ENCODE measurements at regions not wholly inside any gene's neighbourhood (a gene's known extent, or its start where the extent isn't known, plus 50 kb on each side); places are given as distances from the start of the nearest gene placed in this dataset.

DNA sequence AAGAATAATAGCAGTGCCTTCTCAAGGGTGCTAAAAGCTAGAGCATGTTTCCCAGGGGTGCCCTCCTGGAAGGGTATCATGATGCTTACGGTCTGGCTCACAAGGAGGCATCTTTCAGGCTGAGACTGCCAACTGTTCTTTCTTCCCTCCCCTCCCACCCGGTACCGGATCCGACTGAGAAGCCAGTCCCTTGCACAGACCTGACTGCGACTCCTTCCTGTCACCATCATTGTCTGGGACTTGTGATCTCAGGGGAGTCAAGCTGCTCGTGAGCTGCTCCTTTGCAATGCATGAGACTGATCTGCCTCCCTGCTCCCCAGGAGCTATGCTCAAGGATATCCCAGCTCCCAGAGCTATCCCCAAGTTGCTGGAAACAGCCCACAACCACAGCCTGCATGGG, 170.8 kb downstream of the GADD45G start:
- H3K9ac ChIP-seq (ENCODE audit: low read length), result no peak overlapping the region
- H3K36me3 ChIP-seq (ENCODE audit: control insufficient read depth, insufficient read depth, low read length), result no peaks in the 10 kb centered on the region
- H3K4me3 ChIP-seq (ENCODE audit: low read length), result no peak overlapping the region
- no peaks in the 10 kb centered on the region for H3K27me3 ChIP-seq (ENCODE audit: control insufficient read depth, insufficient read depth, low read length)
- H3K27ac ChIP-seq (ENCODE audit: low read depth, low read length), result no peak overlapping the region
- no peaks in the 10 kb centered on the region for H3K4me1 ChIP-seq (ENCODE audit: control insufficient read depth, insufficient read depth, low read length)

- Histone ChIP-seq H3K4me3 (ENCODE audit: low read length) (no peak overlapping the region), H3K36me3 (ENCODE audit: control insufficient read depth, insufficient read depth, low read length) (no peaks in the 10 kb centered on the region), H3K9ac (ENCODE audit: low read length) (no peak overlapping the region), H3K27ac (ENCODE audit: low read depth, low read length) (no peak overlapping the region), H3K27me3 (ENCODE audit: control insufficient read depth, insufficient read depth, low read length) (no peaks in the 10 kb centered on the region), H3K4me1 (ENCODE audit: control insufficient read depth, insufficient read depth, low read length) (no peaks in the 10 kb centered on the region)
Observed at GRCh38 chr9:89776795-89777525, 172.1 kb downstream of the GADD45G start.

DNA sequence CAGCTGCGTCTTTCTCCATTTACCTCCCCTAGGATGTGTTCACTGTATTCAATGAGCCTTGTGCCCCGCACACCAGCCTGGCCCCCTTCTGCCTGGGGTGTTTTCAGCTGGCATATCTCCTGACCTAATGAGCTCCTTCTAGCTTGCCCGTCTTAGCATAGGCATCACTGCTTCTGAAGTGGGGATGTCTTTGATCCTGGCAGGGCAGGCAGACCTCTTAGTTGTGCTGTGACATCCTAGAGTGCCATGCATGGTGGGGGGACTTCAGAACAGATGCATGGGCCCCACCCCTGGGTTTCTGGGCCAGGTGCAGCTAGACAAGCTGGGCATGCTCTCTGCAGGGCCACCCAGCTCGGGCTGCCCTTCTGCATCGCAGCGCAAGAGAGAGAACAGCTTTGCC, 172.7 kb downstream of the GADD45G start:
- Histone ChIP-seq H3K4me3 (ENCODE audit: low read length) (no peak overlapping the region), H3K9ac (ENCODE audit: low read length) (no peak overlapping the region), H3K27me3 (ENCODE audit: control insufficient read depth, insufficient read depth, low read length) (no peaks in the 10 kb centered on the region), H3K36me3 (ENCODE audit: control insufficient read depth, insufficient read depth, low read length) (no peaks in the 10 kb centered on the region), H3K4me1 (ENCODE audit: control insufficient read depth, insufficient read depth, low read length) (no peaks in the 10 kb centered on the region), H3K27ac (ENCODE audit: low read depth, low read length) (no peak overlapping the region)

- H3K27ac ChIP-seq (ENCODE audit: low read depth, low read length), result no peak overlapping the region
Observed at GRCh38 chr9:89778100-89779090, 173.6 kb downstream of the GADD45G start.

DNA sequence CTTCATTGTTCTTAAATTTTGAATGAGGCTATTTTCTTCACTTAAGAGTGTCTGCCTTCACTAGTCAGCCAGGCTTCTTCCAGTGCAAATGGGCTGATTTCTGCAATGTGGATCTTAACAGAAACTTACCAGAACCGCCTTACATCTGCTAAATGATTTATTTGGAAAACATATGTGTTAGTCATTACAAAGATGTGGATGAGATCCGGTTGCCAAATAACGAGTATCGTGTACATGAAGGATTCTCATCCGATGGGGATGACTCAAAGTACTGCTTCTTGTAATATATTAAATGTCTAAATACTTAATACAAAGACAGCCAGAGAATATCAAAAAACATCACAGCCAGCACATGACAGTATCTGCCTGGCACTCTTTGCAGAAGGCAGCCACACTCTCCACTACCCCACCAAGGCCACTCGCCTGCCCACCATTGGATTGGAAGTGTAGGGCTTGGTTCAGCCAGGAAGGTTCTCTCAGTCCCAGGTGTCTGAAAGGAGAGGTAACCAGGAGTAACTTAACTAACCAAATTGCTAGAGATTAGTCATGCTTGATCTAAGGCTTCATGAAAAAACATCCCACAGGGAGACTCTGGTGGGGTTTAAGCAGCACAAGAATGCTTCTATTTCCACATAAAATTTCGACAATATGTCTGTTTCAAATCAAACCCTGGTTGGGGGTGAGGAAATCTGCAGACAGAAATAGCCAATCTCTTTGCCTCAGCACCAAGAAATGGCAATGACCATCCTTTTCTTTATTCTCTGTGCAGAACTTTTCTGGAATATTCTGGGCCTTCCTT, 174.8 kb downstream of the GADD45G start:
- Histone ChIP-seq H3K36me3 (ENCODE audit: control insufficient read depth, insufficient read depth, low read length) (no peaks in the 10 kb centered on the region), H3K27me3 (ENCODE audit: control insufficient read depth, insufficient read depth, low read length) (no peaks in the 10 kb centered on the region), H3K9ac (ENCODE audit: low read length) (no peak overlapping the region), H3K4me1 (ENCODE audit: control insufficient read depth, insufficient read depth, low read length) (no peaks in the 10 kb centered on the region), H3K4me3 (ENCODE audit: low read length) (no peak overlapping the region), H3K27ac (ENCODE audit: low read depth, low read length) (no peak overlapping the region)

More at GRCh38 chr9:89778100-89779090, 173.6 kb downstream of the GADD45G start:
- H3K4me1 ChIP-seq (ENCODE audit: control insufficient read depth, insufficient read depth, low read length), result no peaks in the 10 kb centered on the region
- H3K27me3 ChIP-seq (ENCODE audit: control insufficient read depth, insufficient read depth, low read length), result no peaks in the 10 kb centered on the region
- H3K36me3 ChIP-seq (ENCODE audit: control insufficient read depth, insufficient read depth, low read length), result no peaks in the 10 kb centered on the region
- H3K4me3 ChIP-seq (ENCODE audit: low read length), result peak overlapping the region; percentile 3
- H3K9ac ChIP-seq (ENCODE audit: low read length), result no peak overlapping the region

DNA sequence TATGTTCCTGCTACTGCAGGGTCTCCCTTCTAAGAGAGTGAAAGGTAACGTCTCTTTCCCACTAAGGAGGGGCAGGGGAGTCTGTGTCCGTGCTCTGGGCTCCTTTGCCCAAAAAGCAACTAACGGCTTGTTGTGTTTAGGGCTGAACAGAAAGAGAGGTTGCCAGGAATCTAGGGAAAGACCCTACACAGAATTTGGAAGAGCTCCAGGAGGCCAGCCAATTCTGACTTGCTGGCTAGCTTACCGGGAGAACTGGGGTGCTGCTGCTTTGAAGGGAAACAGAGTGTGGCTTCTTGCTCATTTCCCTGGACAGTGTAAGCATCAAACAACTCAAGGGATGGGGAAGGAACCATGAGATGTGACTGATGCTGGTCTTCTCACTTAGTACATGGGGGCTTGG, 176.1 kb downstream of the GADD45G start:
- Histone ChIP-seq H3K4me3 (ENCODE audit: low read length) (no peak overlapping the region), H3K4me1 (ENCODE audit: control insufficient read depth, insufficient read depth, low read length) (no peaks in the 10 kb centered on the region), H3K9ac (ENCODE audit: low read length) (no peak overlapping the region), H3K27me3 (ENCODE audit: control insufficient read depth, insufficient read depth, low read length) (no peaks in the 10 kb centered on the region), H3K36me3 (ENCODE audit: control insufficient read depth, insufficient read depth, low read length) (no peaks in the 10 kb centered on the region), H3K27ac (ENCODE audit: low read depth, low read length) (no peak overlapping the region)

- Histone ChIP-seq H3K9ac (ENCODE audit: low read length) (no peak overlapping the region), H3K4me3 (ENCODE audit: low read length) (no peak overlapping the region), H3K27me3 (ENCODE audit: control insufficient read depth, insufficient read depth, low read length) (no peaks in the 10 kb centered on the region), H3K36me3 (ENCODE audit: control insufficient read depth, insufficient read depth, low read length) (no peaks in the 10 kb centered on the region), H3K27ac (ENCODE audit: low read depth, low read length) (no peak overlapping the region), H3K4me1 (ENCODE audit: control insufficient read depth, insufficient read depth, low read length) (no peaks in the 10 kb centered on the region)
Observed at GRCh38 chr9:89781838-89782540, 177.2 kb downstream of the GADD45G start.

DNA sequence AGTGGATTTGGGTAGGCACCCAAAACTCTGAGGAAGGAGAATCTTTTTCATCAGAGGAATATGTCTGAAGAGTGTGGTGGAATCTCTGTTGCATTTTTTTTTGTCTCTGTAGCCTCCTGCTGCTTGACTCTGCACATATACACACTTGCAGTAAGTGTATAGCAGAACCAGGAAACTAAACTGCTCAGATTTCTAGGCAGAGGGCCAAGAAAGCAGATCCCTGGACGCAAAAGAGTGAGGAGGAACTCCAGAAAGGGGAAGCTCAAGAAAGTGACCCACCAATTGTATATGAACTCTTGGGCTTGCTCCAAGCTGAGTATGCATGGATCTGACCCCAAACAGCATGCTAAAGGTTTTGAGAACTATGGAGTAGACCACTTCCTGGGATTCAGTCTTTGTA, 181.8 kb downstream of the GADD45G start:
- Histone ChIP-seq H3K4me3 (ENCODE audit: low read length) (no peak overlapping the region), H3K36me3 (ENCODE audit: control insufficient read depth, insufficient read depth, low read length) (no peaks in the 10 kb centered on the region), H3K9ac (ENCODE audit: low read length) (no peak overlapping the region)

GRCh38 chr9:89787595-89787994, 182.8 kb downstream of the GADD45G start:
- no peaks in the 10 kb centered on the region for H3K36me3 ChIP-seq (ENCODE audit: control insufficient read depth, insufficient read depth, low read length)
- H3K9ac ChIP-seq (ENCODE audit: low read length), result no peak overlapping the region
- no peak overlapping the region for H3K4me3 ChIP-seq (ENCODE audit: low read length)
- no peaks in the 10 kb centered on the region for H3K4me1 ChIP-seq (ENCODE audit: control insufficient read depth, insufficient read depth, low read length)
- H3K27me3 ChIP-seq (ENCODE audit: control insufficient read depth, insufficient read depth, low read length), result no peaks in the 10 kb centered on the region
- H3K27ac ChIP-seq (ENCODE audit: low read depth, low read length), result no peak overlapping the region

More for the DNA sequence above, 181.8 kb downstream of the GADD45G start:
- Histone ChIP-seq H3K27ac (ENCODE audit: low read depth, low read length) (no peak overlapping the region), H3K4me1 (ENCODE audit: control insufficient read depth, insufficient read depth, low read length) (no peaks in the 10 kb centered on the region), H3K27me3 (ENCODE audit: control insufficient read depth, insufficient read depth, low read length) (no peaks in the 10 kb centered on the region)

DNA sequence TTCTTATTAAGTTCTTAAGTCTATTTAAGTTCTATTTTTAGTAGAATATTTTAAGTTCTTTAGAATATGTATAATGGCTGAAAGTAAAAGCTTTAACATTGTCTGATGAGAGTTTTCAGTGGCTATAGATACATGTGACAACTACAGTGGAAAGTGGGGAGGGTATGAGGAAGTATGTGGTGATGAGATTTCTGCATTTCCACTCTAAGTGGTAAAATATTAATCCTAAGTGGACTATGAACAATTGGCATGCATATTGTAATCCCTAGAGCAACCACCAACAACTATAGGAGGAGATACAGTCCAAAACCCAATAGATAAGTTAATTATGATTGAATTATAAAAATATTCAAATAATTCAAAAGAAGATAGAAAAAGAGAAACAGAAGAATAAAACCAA, 183.6 kb downstream of the GADD45G start:
- Histone ChIP-seq H3K4me1 (ENCODE audit: control insufficient read depth, insufficient read depth, low read length) (no peaks in the 10 kb centered on the region), H3K36me3 (ENCODE audit: control insufficient read depth, insufficient read depth, low read length) (no peaks in the 10 kb centered on the region), H3K27me3 (ENCODE audit: control insufficient read depth, insufficient read depth, low read length) (no peaks in the 10 kb centered on the region), H3K4me3 (ENCODE audit: low read length) (no peak overlapping the region), H3K27ac (ENCODE audit: low read depth, low read length) (no peak overlapping the region), H3K9ac (ENCODE audit: low read length) (no peak overlapping the region)

- H3K27ac ChIP-seq (ENCODE audit: low read depth, low read length), result no peak overlapping the region
- H3K4me1 ChIP-seq (ENCODE audit: control insufficient read depth, insufficient read depth, low read length), result no peaks in the 10 kb centered on the region
- H3K27me3 ChIP-seq (ENCODE audit: control insufficient read depth, insufficient read depth, low read length), result no peaks in the 10 kb centered on the region
- no peaks in the 10 kb centered on the region for H3K36me3 ChIP-seq (ENCODE audit: control insufficient read depth, insufficient read depth, low read length)
- no peak overlapping the region for H3K4me3 ChIP-seq (ENCODE audit: low read length)
- H3K9ac ChIP-seq (ENCODE audit: low read length), result no peak overlapping the region
Observed at GRCh38 chr9:89789922-89790510, 185.2 kb downstream of the GADD45G start.
